Erythroblast (primary cell): ENCODE measurements at regions not wholly inside any gene's neighbourhood (a gene's known extent, or its start where the extent isn't known, plus 50 kb on each side); places are given as distances from the start of the nearest gene placed in this dataset.

Experiments
- GATA1 ChIP-seq: IDR thresholded peaks from 2 replicates; pipeline ENCODE4 v1.6.1; 2011; ENCODE audit warnings: low read depth, mild to moderate bottlenecking, control low read depth, low read length, moderate library complexity
- POLR2A ChIP-seq: IDR thresholded peaks from 2 replicates; pipeline ENCODE4 v1.6.1; 2011; ENCODE audit warnings: mild to moderate bottlenecking, low read length

DNA sequence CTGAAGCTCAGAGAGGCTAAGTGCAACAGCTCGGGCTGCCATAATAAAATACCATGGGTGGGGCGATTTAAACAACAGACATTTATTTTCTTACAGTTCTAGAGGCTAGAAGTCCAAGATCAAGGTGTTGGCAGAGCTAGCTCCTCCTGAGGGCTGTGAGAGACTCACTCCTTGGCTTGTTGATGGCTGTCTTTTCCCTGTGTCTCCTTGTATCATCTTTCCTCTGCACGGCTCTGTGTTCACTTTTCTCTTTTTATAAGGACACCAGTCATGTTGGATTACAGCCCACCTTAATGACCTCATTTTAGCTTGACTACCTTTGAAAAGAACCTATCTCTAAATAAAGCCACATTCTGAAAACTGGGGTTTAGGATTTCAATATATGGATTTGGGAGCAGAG lies 129.7 kb downstream of the RPL22L1 start:
- TF ChIP-seq POLR2A = no peak
- TF ChIP-seq GATA1 = no peak
